VCaP (cell line): ENCODE measurements at regions not wholly inside any gene's neighbourhood (a gene's known extent, or its start where the extent isn't known, plus 50 kb on each side); places are given as distances from the start of the nearest gene placed in this dataset.

ENCODE experiments used
- H3K27ac ChIP-seq: fragments of 450-650 bp; 2 replicates; pipeline ENCODE4 v1.5.1; 2017
- TF ChIP-seq, protein P1 (sequence below): fragments of 450-650 bp; conservative IDR thresholded peaks from 2 replicates; pipeline ENCODE4 v1.5.1; 2017; ENCODE audit warnings: mild to moderate bottlenecking, moderate library complexity

DNA sequence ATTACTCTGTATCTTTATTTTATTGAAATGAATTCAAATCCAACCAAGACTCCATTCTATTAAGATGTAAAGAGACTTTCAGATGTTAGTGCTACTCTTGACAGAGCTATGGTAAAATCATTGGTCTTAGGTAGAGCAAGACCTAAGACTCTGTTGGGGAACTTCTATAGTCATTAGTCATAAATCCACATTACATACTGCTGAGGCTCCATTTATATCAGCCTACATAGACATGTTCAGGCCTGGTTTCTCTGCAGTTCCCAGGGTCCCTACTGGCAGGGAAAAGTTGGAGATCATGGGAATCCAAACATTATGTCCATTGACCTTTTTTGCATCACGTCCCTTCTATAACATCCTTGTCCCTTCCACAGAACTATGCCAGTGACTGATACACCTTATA lies 580.4 kb upstream of the ZEB2 start:
- TF ChIP-seq, protein P1, sequence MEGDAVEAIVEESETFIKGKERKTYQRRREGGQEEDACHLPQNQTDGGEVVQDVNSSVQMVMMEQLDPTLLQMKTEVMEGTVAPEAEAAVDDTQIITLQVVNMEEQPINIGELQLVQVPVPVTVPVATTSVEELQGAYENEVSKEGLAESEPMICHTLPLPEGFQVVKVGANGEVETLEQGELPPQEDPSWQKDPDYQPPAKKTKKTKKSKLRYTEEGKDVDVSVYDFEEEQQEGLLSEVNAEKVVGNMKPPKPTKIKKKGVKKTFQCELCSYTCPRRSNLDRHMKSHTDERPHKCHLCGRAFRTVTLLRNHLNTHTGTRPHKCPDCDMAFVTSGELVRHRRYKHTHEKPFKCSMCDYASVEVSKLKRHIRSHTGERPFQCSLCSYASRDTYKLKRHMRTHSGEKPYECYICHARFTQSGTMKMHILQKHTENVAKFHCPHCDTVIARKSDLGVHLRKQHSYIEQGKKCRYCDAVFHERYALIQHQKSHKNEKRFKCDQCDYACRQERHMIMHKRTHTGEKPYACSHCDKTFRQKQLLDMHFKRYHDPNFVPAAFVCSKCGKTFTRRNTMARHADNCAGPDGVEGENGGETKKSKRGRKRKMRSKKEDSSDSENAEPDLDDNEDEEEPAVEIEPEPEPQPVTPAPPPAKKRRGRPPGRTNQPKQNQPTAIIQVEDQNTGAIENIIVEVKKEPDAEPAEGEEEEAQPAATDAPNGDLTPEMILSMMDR, result no peak
- H3K27ac ChIP-seq, result no peak overlapping the region

DNA sequence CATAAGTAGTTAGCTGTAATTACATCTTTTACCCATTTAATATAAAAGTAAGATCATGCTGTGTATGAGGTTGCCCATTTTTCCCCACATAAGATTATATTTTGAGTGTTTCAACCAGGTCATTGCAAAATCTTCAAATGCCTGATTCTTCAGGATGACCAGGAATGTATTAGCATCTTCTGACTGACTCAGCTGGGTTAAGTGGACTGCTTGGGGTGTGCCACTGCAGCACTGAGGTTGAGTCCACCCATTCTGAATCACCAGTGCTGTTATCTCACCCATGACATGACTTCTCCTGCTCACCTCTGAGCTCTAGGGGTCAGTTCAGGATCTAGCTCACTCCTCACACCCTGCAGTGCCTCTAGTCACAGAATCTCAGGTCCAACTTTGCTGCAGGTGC lies 576.7 kb upstream of the ZEB2 start:
- H3K27ac ChIP-seq, result no peak overlapping the region
- TF ChIP-seq, protein P1, result no peak

DNA sequence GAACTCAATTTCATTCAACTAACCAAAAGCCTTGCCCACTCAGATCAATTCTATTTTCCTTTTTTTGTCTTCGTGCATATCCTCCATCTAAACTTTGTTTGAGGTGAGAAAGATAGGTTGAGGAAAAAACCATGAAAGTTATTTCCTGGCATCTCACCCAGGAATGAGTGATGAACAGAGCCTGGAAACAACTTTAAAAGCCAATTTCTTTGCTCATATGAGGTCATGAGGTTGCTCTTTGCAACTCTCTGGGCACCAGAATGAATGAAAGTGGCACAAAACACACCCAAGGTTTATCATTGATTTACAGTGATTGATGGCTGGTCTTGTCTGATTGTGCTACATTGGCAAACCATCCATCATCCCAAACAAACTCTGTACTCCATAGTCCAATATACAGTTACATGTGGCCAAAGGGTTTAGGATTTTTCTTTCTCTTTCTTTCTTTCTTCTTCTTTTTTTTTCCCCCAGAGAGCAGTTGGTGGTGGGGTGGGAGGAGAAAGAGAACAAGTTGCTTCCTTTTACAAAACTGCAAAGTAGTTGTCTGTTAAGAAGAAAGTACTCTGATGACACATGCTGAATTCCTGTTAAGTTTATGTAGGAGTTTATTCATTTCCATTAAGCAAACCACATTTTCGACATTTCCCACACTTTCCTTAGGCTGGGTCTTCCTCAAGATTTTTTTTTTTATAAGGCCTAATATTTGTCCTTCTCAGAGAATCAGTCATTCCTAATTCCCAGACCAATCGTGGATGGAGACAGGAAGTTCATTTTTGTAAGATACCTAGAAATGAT lies 575.9 kb upstream of the ZEB2 start:
- TF ChIP-seq, protein P1, result no peak
- H3K27ac ChIP-seq, result no peak overlapping the region

DNA sequence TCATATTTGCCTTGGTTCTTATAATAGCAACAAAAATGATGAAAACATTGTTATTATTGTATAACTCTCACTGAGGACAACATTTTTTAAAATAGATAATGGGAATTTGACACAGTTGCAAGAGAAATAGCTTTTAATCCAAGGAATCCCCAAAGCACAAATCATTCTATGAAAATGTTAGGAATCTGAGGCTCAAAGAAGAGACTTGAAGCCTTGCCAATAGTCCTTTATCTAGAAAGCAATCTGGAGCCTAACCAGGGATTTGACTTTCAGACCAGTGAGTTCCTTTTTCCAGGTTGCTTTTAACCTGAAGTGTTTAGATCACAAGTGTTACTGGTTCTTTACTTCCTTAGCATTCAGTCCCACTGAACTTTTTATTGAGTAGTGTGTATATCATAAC lies 574.5 kb upstream of the ZEB2 start:
- TF ChIP-seq, protein P1, result no peak
- H3K27ac ChIP-seq, result no peak overlapping the region

DNA sequence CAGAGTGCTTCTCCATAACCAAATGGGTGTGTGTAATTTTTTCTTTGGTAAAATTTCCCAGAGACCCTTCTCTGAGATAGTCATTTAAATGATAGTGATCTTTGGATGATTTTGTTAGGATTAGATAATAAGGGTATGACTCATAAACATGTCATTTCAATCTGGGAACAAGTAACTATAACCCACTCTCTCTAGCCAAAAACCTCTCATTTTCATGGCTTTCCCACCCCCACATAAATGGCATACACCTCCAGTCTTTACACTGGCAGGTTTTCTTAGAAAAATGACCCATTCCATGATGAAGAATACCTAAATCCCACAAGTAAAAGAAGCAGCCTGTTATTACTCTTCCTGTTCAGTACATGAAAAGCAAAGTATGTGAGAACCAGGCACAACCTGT lies 572.0 kb upstream of the ZEB2 start:
- no peak overlapping the region for H3K27ac ChIP-seq
- TF ChIP-seq, protein P1, result no peak

DNA sequence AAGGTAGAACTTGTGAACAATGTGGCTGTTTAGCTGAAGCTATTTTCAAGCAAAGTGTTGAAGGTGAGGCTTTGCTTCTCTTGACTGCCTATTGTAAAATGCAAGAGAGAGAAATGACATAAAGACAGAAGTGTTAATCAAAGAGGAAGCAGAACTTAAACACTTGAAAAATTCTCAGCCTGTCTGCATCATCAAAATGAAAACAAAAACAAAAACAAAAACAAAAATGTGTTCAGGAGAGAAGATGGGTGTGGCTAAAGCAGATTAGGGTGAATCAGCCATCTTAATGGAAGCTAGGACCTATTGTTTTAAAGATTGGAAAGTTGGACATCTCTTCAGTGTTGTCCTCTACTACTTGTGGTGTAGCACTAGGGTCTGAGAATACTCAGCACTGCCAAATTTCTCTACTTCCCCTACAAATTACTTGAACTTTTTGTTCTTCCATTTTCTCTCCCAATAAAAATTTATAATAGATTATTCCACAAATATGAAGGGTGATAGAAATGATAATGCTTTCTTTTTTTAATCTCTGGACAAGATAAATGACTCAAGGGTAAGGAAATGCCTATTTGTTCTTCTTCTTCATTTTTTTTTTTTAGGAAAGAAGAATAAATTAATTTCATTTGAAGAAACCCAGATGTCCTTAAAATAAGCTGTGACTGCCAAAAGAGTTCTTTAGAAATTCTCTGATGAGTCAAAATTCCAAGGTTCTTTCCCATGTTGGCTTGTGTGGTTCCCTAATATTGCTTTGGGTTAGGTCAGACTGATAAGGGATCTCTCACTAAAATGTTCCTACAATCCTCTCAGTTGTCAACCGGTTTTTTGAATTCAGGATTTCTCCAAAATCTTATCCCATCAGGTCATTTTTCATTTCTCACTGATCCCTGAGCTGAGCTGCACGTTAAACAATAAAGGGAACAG lies 571.2 kb upstream of the ZEB2 start:
- TF ChIP-seq, protein P1, result no peak
- no peak overlapping the region for H3K27ac ChIP-seq

DNA sequence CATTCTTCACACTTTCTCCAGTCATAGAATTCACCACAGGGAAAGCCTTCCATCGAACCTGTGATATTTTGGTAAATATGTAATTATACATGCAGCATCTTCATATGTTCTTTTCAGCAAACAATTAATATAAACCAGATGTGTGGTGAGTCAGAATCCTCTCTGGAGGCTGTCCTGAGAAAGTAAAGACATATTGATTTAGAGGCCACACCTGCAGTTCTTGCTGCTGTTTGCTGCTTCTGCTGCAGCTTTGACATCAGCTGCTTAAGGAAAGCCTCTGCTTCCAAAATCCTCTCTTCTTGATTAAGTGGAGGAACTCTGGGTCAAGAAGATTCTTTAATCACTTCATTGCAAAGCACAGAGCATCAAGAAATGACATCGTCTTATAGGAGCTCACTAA lies 568.8 kb upstream of the ZEB2 start:
- TF ChIP-seq, protein P1, result no peak
- no peak overlapping the region for H3K27ac ChIP-seq
